ENCODE measurements at regions not wholly inside any gene's neighbourhood (a gene's known extent, or its start where the extent isn't known, plus 50 kb on each side); places are given as distances from the start of the nearest gene placed in this dataset.
"Not testable (repeated sequence)": the region's sequence is repeated elsewhere in the genome, so short reads cannot be mapped to it uniquely, and the experiment has no call there.

- TF ChIP-seq, protein P1, sequence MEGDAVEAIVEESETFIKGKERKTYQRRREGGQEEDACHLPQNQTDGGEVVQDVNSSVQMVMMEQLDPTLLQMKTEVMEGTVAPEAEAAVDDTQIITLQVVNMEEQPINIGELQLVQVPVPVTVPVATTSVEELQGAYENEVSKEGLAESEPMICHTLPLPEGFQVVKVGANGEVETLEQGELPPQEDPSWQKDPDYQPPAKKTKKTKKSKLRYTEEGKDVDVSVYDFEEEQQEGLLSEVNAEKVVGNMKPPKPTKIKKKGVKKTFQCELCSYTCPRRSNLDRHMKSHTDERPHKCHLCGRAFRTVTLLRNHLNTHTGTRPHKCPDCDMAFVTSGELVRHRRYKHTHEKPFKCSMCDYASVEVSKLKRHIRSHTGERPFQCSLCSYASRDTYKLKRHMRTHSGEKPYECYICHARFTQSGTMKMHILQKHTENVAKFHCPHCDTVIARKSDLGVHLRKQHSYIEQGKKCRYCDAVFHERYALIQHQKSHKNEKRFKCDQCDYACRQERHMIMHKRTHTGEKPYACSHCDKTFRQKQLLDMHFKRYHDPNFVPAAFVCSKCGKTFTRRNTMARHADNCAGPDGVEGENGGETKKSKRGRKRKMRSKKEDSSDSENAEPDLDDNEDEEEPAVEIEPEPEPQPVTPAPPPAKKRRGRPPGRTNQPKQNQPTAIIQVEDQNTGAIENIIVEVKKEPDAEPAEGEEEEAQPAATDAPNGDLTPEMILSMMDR (IDR thresholded peaks at IDR 0.05; ENCODE audit: extremely low read depth in 1 of 2, insufficient read depth in 1 of 2, low read depth in 1 of 2, low read length in 2 of 2) = not testable (repeated sequence)
- TF ChIP-seq, protein P2, sequence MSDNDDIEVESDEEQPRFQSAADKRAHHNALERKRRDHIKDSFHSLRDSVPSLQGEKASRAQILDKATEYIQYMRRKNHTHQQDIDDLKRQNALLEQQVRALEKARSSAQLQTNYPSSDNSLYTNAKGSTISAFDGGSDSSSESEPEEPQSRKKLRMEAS (IDR thresholded peaks at IDR 0.05; ENCODE audit: insufficient read depth, insufficient read length) = not testable (repeated sequence)
- not testable (repeated sequence) for TF ChIP-seq EZH2 (IDR thresholded peaks at IDR 0.05; ENCODE audit: borderline replicate concordance, low read depth, low read length, severe bottlenecking); POLR2AphosphoS5 (IDR thresholded peaks at IDR 0.05; ENCODE audit: insufficient read depth, low read depth, low read length); MYC (IDR thresholded peaks at IDR 0.05; ENCODE audit: low read depth, low read length); POLR2A (IDR thresholded peaks at IDR 0.05; ENCODE audit: low read depth, low read length); FOS (IDR thresholded peaks at IDR 0.05; ENCODE audit: borderline replicate concordance, insufficient read depth, low read length)
Observed at GRCh38 chr2:87604980-87605379, 142.9 kb upstream of the PLGLB2 start.
